Hepatocyte (in vitro differentiated cells): ENCODE measurements at regions not wholly inside any gene's neighbourhood (a gene's known extent, or its start where the extent isn't known, plus 50 kb on each side); places are given as distances from the start of the nearest gene placed in this dataset.

Source experiments
- DNase-seq: peaks from one replicate; pipeline ENCODE4 v3.0.0-alpha.2; 2016; ENCODE audit warnings: low spot score
- H2AFZ ChIP-seq: fragments of 200-600 bp; sonication (generic); 2 replicates; pipeline ENCODE4 v1.6.0; 2016; ENCODE audit warnings: antibody characterized with exemption, mild to moderate bottlenecking
- H3K27ac ChIP-seq: fragments of 200-600 bp; sonication (generic); 2 replicates; pipeline ENCODE4 v1.5.1; 2016; ENCODE audit warnings: mild to moderate bottlenecking
- H3K27me3 ChIP-seq: fragments of 200-600 bp; sonication (generic); 2 replicates; pipeline ENCODE4 v1.6.1; 2016
- H3K36me3 ChIP-seq: fragments of 200-600 bp; sonication (generic); replicated peaks from 2 replicates; pipeline ENCODE4 v1.5.1; 2016; ENCODE audit warnings: low read depth; ENCODE audit not compliant: insufficient read depth
- H3K4me1 ChIP-seq: fragments of 200-600 bp; sonication (generic); 2 replicates; pipeline ENCODE4 v1.5.1; 2016; ENCODE audit warnings: mild to moderate bottlenecking, moderate library complexity; ENCODE audit not compliant: insufficient read depth
- H3K4me2 ChIP-seq: fragments of 200-600 bp; sonication (generic); 2 replicates; pipeline ENCODE4 v1.6.0; 2016
- H3K4me3 ChIP-seq: fragments of 200-600 bp; sonication (generic); 2 replicates; pipeline ENCODE4 v1.5.1; 2016; ENCODE audit warnings: mild to moderate bottlenecking
- H3K79me2 ChIP-seq: fragments of 200-600 bp; sonication (generic); 2 replicates; pipeline ENCODE4 v1.6.0; 2017; ENCODE audit warnings: mild to moderate bottlenecking
- H3K9me2 ChIP-seq: fragments of 200-600 bp; sonication (generic); replicated peaks from 2 replicates; pipeline ENCODE4 v1.6.0; 2017; ENCODE audit warnings: mild to moderate bottlenecking; ENCODE audit not compliant: insufficient read depth
- H3K9me3 ChIP-seq: fragments of 200-600 bp; sonication (generic); 2 replicates; pipeline ENCODE4 v1.5.1; 2016; ENCODE audit warnings: low read depth, mild to moderate bottlenecking
- H4K20me1 ChIP-seq: fragments of 200-600 bp; sonication (generic); 2 replicates; pipeline ENCODE4 v1.6.0; 2016; ENCODE audit warnings: mild to moderate bottlenecking; ENCODE audit not compliant: insufficient read depth, poor library complexity, severe bottlenecking
- CTCF ChIP-seq: fragments of 200-600 bp; sonication (generic); IDR thresholded peaks from 2 replicates; pipeline ENCODE4 v1.5.1; 2016; ENCODE audit warnings: antibody characterized with exemption, mild to moderate bottlenecking; ENCODE audit not compliant: poor library complexity
- EZH2 ChIP-seq: fragments of 200-600 bp; sonication (generic); IDR thresholded peaks from 2 replicates; pipeline ENCODE4 v1.6.1; 2016; ENCODE audit warnings: antibody characterized with exemption, mild to moderate bottlenecking, borderline replicate concordance
- EZH2phosphoT487 ChIP-seq: fragments of 200-600 bp; sonication (generic); IDR thresholded peaks from one replicate; pipeline ENCODE4 v1.6.1; 2018; ENCODE audit warnings: antibody characterized with exemption, mild to moderate bottlenecking, low read depth, moderate library complexity; ENCODE audit not compliant: unreplicated experiment, severe bottlenecking
- WGBS: methylation state at CpG from one replicate; pipeline ENCODE4 v1.1.6; 2016; ENCODE audit warnings: low lambda C conversion rate; ENCODE audit errors: missing lambda C conversion rate; 5-methylcytosine and 5-hydroxymethylcytosine counted together

GRCh38 chr14:29311983-29312382 lies 545.4 kb downstream of the FOXG1 start:
- Histone ChIP-seq H3K79me2 (no peaks in the 10 kb centered on the region), H3K4me3 (no peak overlapping the region), H3K27ac (no peak overlapping the region), H3K9me2 (no peaks in the 10 kb centered on the region), H3K4me1 (no peaks in the 10 kb centered on the region), H3K27me3 (no peaks in the 10 kb centered on the region), H3K36me3 (no peaks in the 10 kb centered on the region), H3K4me2 (no peak overlapping the region), H4K20me1 (no peaks in the 10 kb centered on the region), H2AFZ (no peak overlapping the region), H3K9me3 (no peaks in the 10 kb centered on the region)
- TF ChIP-seq EZH2 = no peak
- no peak for TF ChIP-seq CTCF
- TF ChIP-seq EZH2phosphoT487 = no peak
- WGBS = 74% methylated on average over 2 of the region's 2 CpGs
- no peak for DNase-seq

- Histone ChIP-seq H2AFZ (no peak overlapping the region), H3K27ac (no peak overlapping the region), H3K9me2 (no peaks in the 10 kb centered on the region), H3K4me3 (no peak overlapping the region), H4K20me1 (no peaks in the 10 kb centered on the region), H3K4me1 (no peaks in the 10 kb centered on the region), H3K36me3 (no peaks in the 10 kb centered on the region), H3K9me3 (no peaks in the 10 kb centered on the region), H3K27me3 (no peaks in the 10 kb centered on the region), H3K79me2 (no peaks in the 10 kb centered on the region), H3K4me2 (no peak overlapping the region)
- TF ChIP-seq EZH2phosphoT487 = no peak
- no peak for TF ChIP-seq EZH2
- TF ChIP-seq CTCF = no peak
- 67% methylated on average over 2 of the region's 2 CpGs for WGBS
- no peak for DNase-seq
These were observed 550.3 kb downstream of the FOXG1 start for GRCh38 chr14:29316936-29317335.

GRCh38 chr14:29317423-29317822 lies 550.8 kb downstream of the FOXG1 start:
- no peak for DNase-seq
- H3K4me3 ChIP-seq = no peak overlapping the region

More at GRCh38 chr14:29317423-29317822, 550.8 kb downstream of the FOXG1 start:
- H3K9me3 ChIP-seq = no peaks in the 10 kb centered on the region
- H3K79me2 ChIP-seq = no peaks in the 10 kb centered on the region
- no peaks in the 10 kb centered on the region for H3K4me1 ChIP-seq
- H3K36me3 ChIP-seq = no peaks in the 10 kb centered on the region
- TF ChIP-seq EZH2phosphoT487 = no peak
- no peak for TF ChIP-seq EZH2
- no peak for TF ChIP-seq CTCF
- no peaks in the 10 kb centered on the region for H3K9me2 ChIP-seq
- H2AFZ ChIP-seq = no peak overlapping the region
- no peaks in the 10 kb centered on the region for H3K27me3 ChIP-seq
- 64% methylated on average over 1 of the region's 1 CpG for WGBS
- H3K27ac ChIP-seq = no peak overlapping the region
- H4K20me1 ChIP-seq = no peaks in the 10 kb centered on the region
- H3K4me2 ChIP-seq = no peak overlapping the region
